Calu3 (cell line): ENCODE measurements at regions not wholly inside any gene's neighbourhood (a gene's known extent, or its start where the extent isn't known, plus 50 kb on each side); places are given as distances from the start of the nearest gene placed in this dataset.

Source experiments
- BruUV-seq: library from RNA; stranded (reverse); fragments of 400-500 nt; replicated peaks from 2 replicates; lab custom pipeline; 2021; lab: Mats Ljungman, UMichigan
- CTCF ChIA-PET: fragments of 300-600 bp; sonication (Branson Sonifier 250); formaldehyde crosslinking; loops from one replicate; lab custom pipeline; 2022; ENCODE audit warnings: antibody characterized with exemption; lab: Charles Lee
- DNase-seq: peaks from one replicate; pipeline ENCODE4 v3.0.0; 2022
- H3K27ac Mint-ChIP-seq: one replicate; pipeline ENCODE4 v1.8.0; 2022; ENCODE audit warnings: mixed read lengths; ENCODE audit not compliant: unreplicated experiment
- H3K27me3 Mint-ChIP-seq: one replicate; pipeline ENCODE4 v1.8.0; 2022; ENCODE audit warnings: mixed read lengths; ENCODE audit not compliant: unreplicated experiment
- H3K36me3 Mint-ChIP-seq: one replicate; pipeline ENCODE4 v1.8.0; 2022; ENCODE audit warnings: mild to moderate bottlenecking, moderate library complexity, mixed read lengths; ENCODE audit not compliant: insufficient read depth, unreplicated experiment
- H3K4me1 Mint-ChIP-seq: one replicate; pipeline ENCODE4 v1.8.0; 2022; ENCODE audit warnings: mild to moderate bottlenecking, low read depth, mixed read lengths; ENCODE audit not compliant: unreplicated experiment
- H3K4me3 Mint-ChIP-seq: one replicate; pipeline ENCODE4 v1.8.0; 2022; ENCODE audit warnings: mild to moderate bottlenecking, low read depth, moderate library complexity, mixed read lengths; ENCODE audit not compliant: unreplicated experiment
- H3K9me3 Mint-ChIP-seq: one replicate; pipeline ENCODE4 v1.8.0; 2022; ENCODE audit warnings: low read depth, mixed read lengths; ENCODE audit not compliant: unreplicated experiment
- intact Hi-C: fragments of 100-400 bp; cut with micrococcal nuclease; formaldehyde crosslinking; loops from one replicate; pipeline ENCODE4 v1.10.0; 2022; ENCODE audit not compliant: unreplicated experiment
- TF ChIP-seq, protein P1 (sequence below): fragments of 200-600 bp; IDR thresholded peaks from one replicate; pipeline ENCODE4 v1.8.0; 2022; ENCODE audit warnings: antibody characterized with exemption; ENCODE audit not compliant: unreplicated experiment

DNA sequence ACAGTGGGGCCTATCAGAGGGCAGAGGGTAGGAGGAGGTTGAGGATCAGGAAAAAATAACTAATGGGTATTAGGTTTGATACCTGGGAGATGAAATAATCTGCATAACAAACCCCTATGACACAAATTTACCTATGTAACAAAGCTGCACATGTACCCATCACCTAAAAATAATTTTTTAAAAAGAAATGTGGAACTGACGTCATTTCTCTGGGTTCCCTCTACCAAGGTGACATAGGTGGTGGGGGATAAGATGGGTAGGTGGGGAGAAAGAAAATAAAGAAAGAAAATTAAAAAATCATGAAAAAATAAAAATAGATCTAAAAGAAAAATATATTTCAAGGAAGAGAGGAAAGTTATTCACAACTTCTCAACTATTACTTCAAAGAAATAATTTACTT lies 153.1 kb upstream of the SORCS1 start:
- CTCF ChIA-PET: no interaction called here
- BruUV-seq: no TSS peak
- Mint-ChIP-seq H3K36me3 (no peaks in the 10 kb centered on the region), H3K27ac (no peak overlapping the region), H3K4me3 (no peak overlapping the region), H3K9me3 (peaks cover 2% of the 10 kb centered on the region), H3K27me3 (no peaks in the 10 kb centered on the region), H3K4me1 (no peaks in the 10 kb centered on the region)
- DNase-seq: no peak
- intact Hi-C loops: no loop called here
- TF ChIP-seq, protein P1, sequence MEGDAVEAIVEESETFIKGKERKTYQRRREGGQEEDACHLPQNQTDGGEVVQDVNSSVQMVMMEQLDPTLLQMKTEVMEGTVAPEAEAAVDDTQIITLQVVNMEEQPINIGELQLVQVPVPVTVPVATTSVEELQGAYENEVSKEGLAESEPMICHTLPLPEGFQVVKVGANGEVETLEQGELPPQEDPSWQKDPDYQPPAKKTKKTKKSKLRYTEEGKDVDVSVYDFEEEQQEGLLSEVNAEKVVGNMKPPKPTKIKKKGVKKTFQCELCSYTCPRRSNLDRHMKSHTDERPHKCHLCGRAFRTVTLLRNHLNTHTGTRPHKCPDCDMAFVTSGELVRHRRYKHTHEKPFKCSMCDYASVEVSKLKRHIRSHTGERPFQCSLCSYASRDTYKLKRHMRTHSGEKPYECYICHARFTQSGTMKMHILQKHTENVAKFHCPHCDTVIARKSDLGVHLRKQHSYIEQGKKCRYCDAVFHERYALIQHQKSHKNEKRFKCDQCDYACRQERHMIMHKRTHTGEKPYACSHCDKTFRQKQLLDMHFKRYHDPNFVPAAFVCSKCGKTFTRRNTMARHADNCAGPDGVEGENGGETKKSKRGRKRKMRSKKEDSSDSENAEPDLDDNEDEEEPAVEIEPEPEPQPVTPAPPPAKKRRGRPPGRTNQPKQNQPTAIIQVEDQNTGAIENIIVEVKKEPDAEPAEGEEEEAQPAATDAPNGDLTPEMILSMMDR: no peak

DNA sequence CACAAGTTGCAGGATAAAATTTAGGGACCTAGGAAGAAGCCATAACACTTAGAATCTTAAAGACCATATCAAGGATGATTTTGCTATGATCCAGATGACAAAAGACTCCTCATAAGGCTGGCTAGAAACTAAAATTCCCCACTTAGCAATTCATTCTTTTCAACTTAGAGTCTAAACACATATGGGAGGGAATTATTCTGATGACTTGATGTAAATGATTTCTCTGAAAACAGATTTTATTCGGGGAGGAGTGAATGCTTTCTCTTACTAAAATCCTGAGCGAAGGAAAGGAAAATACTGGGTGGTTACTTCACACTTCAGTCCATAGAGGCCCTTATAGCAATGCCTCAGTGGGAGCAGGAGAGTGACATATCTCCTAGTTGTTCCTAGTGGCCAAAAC lies 138.7 kb upstream of the SORCS1 start:
- H3K4me1 Mint-ChIP-seq: no peaks in the 10 kb centered on the region
- intact Hi-C loops: no loop called here
- no TSS peak for BruUV-seq
- H3K27me3 Mint-ChIP-seq: no peaks in the 10 kb centered on the region
- TF ChIP-seq, protein P1: no peak
- DNase-seq: no peak
- no peaks in the 10 kb centered on the region for H3K36me3 Mint-ChIP-seq
- CTCF ChIA-PET: no interaction called here
- peaks cover 20% of the 10 kb centered on the region for H3K9me3 Mint-ChIP-seq
- no peak overlapping the region for H3K27ac Mint-ChIP-seq
- no peak overlapping the region for H3K4me3 Mint-ChIP-seq

DNA sequence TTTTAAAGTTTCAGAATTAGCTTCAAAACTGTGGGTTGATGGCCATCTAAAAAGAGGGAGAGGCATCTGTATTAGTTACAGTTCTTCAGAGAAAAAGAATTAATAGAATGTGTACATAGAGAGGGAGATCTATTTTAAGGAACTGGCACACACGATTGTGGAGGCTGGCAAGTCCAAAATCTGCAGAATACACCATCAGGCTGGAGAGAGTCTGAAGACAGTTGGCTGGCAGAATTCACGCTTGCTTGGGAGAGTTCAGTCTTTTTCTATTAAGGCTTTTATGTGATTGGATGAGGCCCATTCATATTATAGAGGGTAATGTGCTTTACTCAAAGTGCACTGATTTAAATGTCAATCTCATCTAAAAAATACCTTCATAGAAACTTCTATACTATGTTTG lies 135.1 kb upstream of the SORCS1 start:
- TF ChIP-seq, protein P1: no peak
- no peaks in the 10 kb centered on the region for H3K27me3 Mint-ChIP-seq
- BruUV-seq: no TSS peak
- no peak overlapping the region for H3K4me3 Mint-ChIP-seq
- intact Hi-C loops: no loop called here
- peaks cover 18% of the 10 kb centered on the region for H3K9me3 Mint-ChIP-seq
- DNase-seq: no peak
- no peaks in the 10 kb centered on the region for H3K4me1 Mint-ChIP-seq
- H3K27ac Mint-ChIP-seq: no peak overlapping the region
- CTCF ChIA-PET: no interaction called here
- H3K36me3 Mint-ChIP-seq: no peaks in the 10 kb centered on the region

DNA sequence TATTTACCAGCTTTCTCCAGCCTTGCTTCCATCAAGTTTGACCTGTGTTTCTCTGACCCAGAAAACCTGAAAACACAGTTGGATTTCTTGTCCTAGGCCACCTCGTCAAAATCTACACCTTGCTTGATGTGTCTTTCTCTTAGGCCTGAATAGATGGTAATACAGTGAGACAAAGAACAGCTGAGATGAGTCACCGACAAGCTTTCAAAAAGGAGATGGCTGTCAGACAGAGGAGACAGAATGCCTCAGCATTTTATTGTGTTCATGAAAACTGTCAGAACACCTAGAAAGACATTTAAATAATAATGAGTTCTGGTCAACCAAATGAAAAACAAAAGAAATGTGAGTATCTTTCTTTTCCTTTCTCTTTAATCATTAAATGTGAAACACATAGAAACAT lies 119.7 kb upstream of the SORCS1 start:
- intact Hi-C loops: no loop called here
- TF ChIP-seq, protein P1: no peak
- no peak overlapping the region for H3K27ac Mint-ChIP-seq
- H3K36me3 Mint-ChIP-seq: no peaks in the 10 kb centered on the region
- H3K4me1 Mint-ChIP-seq: no peaks in the 10 kb centered on the region
- no peak for DNase-seq
- H3K9me3 Mint-ChIP-seq: peaks cover 7% of the 10 kb centered on the region
- no peak overlapping the region for H3K4me3 Mint-ChIP-seq
- BruUV-seq: no TSS peak
- H3K27me3 Mint-ChIP-seq: no peaks in the 10 kb centered on the region
- CTCF ChIA-PET: no interaction called here

DNA sequence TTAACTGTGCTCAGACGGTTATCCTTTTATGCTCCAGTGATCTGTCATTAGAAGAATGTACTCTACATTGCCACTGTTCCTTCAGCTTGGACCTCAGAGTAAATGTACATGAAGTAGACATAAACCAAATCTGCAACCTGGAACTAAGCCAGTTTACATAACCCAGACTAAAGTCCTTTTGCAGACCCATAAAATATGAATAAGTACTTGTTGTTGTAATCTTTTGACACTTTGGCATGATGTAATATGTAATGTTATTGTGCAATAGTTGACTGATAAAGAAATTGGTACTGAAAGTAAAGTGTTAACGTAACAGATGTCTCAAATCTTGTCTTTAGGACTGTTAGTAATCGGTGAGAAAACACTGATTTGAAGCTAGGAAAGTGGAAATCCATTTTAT lies 115.8 kb upstream of the SORCS1 start:
- no peaks in the 10 kb centered on the region for H3K4me1 Mint-ChIP-seq

More for the DNA sequence above, 115.8 kb upstream of the SORCS1 start:
- no peaks in the 10 kb centered on the region for H3K36me3 Mint-ChIP-seq
- CTCF ChIA-PET: no interaction called here
- H3K27me3 Mint-ChIP-seq: no peaks in the 10 kb centered on the region
- no peak overlapping the region for H3K27ac Mint-ChIP-seq
- intact Hi-C loops: no loop called here
- no peak for DNase-seq
- H3K9me3 Mint-ChIP-seq: peaks cover 4% of the 10 kb centered on the region
- no TSS peak for BruUV-seq
- TF ChIP-seq, protein P1: no peak
- no peak overlapping the region for H3K4me3 Mint-ChIP-seq
